Mesenchymal stem cell (in vitro differentiated cells and primary cell): ENCODE measurements at regions not wholly inside any gene's neighbourhood (a gene's known extent, or its start where the extent isn't known, plus 50 kb on each side); places are given as distances from the start of the nearest gene placed in this dataset.

Source experiments
- DNase-seq: peaks from one replicate; pipeline ENCODE4 v3.0.0-alpha.2; 2013
- H2AFZ ChIP-seq: one replicate; pipeline ENCODE4 v1.6.1; 2013; ENCODE audit warnings: low read depth, mild to moderate bottlenecking, control low read depth, inconsistent platforms, low read length, moderate library complexity
- H2AK5ac ChIP-seq: 2 replicates; pipeline ENCODE4 v1.6.1; 2013; ENCODE audit warnings: low read length, moderate library complexity, mild to moderate bottlenecking, inconsistent platforms; ENCODE audit not compliant: severe bottlenecking
- H2BK120ac ChIP-seq: one replicate; pipeline ENCODE4 v1.6.1; 2013; ENCODE audit warnings: low read depth, mild to moderate bottlenecking, inconsistent platforms, low read length, moderate library complexity
- H2BK12ac ChIP-seq, 2 experiments: one replicate each; pipeline ENCODE4 v1.6.1; 2013; ENCODE audit warnings: inconsistent platforms in 2 of 2, low read length in 2 of 2, mild to moderate bottlenecking in 2 of 2, moderate library complexity in 2 of 2, control low read depth in 1 of 2
- H2BK15ac ChIP-seq: one replicate; pipeline ENCODE4 v1.6.1; 2013; ENCODE audit warnings: mild to moderate bottlenecking, low read depth, inconsistent platforms; ENCODE audit not compliant: poor library complexity, severe bottlenecking
- H2BK5ac ChIP-seq: 2 replicates; pipeline ENCODE4 v1.6.1; 2013; ENCODE audit warnings: low read depth, mild to moderate bottlenecking, low read length, control low read depth, inconsistent platforms; ENCODE audit not compliant: poor library complexity, severe bottlenecking
- H3K14ac ChIP-seq, 2 experiments: one replicate each; pipeline ENCODE4 v1.6.1; 2013; ENCODE audit warnings: inconsistent platforms in 2 of 2, low read length in 2 of 2, control low read depth in 1 of 2, mild to moderate bottlenecking in 1 of 2, moderate library complexity in 1 of 2
- H3K18ac ChIP-seq, 2 experiments: one replicate each; pipeline ENCODE4 v1.6.1; 2013; ENCODE audit warnings: inconsistent platforms in 2 of 2, low read length in 2 of 2, control low read depth in 1 of 2, low read depth in 1 of 2, mild to moderate bottlenecking in 1 of 2
- H3K23ac ChIP-seq, 2 experiments: one replicate each; pipeline ENCODE4 v1.6.1; 2013; ENCODE audit warnings: inconsistent platforms in 2 of 2, low read length in 2 of 2, mild to moderate bottlenecking in 2 of 2, moderate library complexity in 2 of 2, control low read depth in 1 of 2
- H3K27ac ChIP-seq: 2 replicates; pipeline ENCODE4 v1.5.1; 2013; ENCODE audit warnings: mild to moderate bottlenecking, moderate library complexity, low read length, control low read depth, inconsistent platforms; ENCODE audit not compliant: poor library complexity, severe bottlenecking
- H3K27me3 ChIP-seq, 2 experiments: 2 replicates each; pipeline versions ENCODE4 v1.6.1 to v1.7.0; 2013; ENCODE audit warnings: low read length in 2 of 2, mild to moderate bottlenecking in 2 of 2, moderate library complexity in 2 of 2, control low read depth in 1 of 2, inconsistent platforms in 1 of 2; ENCODE audit not compliant: control insufficient read depth in 1 of 2, insufficient read depth in 1 of 2
- H3K36me3 ChIP-seq, 2 experiments: 2 replicates each; pipeline versions ENCODE4 v1.6.1 to v1.7.0; 2013; ENCODE audit warnings: low read length in 2 of 2, control low read depth in 1 of 2, inconsistent platforms in 1 of 2, low read depth in 1 of 2, mild to moderate bottlenecking in 1 of 2; ENCODE audit not compliant: insufficient read depth in 2 of 2, control insufficient read depth in 1 of 2
- H3K4ac ChIP-seq, 2 experiments: one replicate each; pipeline ENCODE4 v1.6.1; 2013; ENCODE audit warnings: inconsistent platforms in 2 of 2, low read length in 2 of 2, mild to moderate bottlenecking in 2 of 2, moderate library complexity in 2 of 2, control low read depth in 1 of 2, low read depth in 1 of 2
- H3K4me1 ChIP-seq: 2 replicates; pipeline ENCODE4 v1.6.1; 2013; ENCODE audit warnings: low read depth, low read length, control low read depth; ENCODE audit not compliant: control insufficient read depth, insufficient read depth
- H3K4me2 ChIP-seq: 2 replicates; pipeline ENCODE4 v1.6.1; 2013; ENCODE audit warnings: low read length, mild to moderate bottlenecking, inconsistent platforms; ENCODE audit not compliant: poor library complexity, severe bottlenecking
- H3K4me3 ChIP-seq, 2 experiments: 2 replicates each; pipeline versions ENCODE4 v1.5.1 to v1.7.0; 2013; ENCODE audit warnings: low read length in 2 of 2, mild to moderate bottlenecking in 2 of 2, control low read depth in 1 of 2, low read depth in 1 of 2; ENCODE audit not compliant: insufficient read depth in 1 of 2
- H3K79me1 ChIP-seq: replicated peaks from 2 replicates; pipeline ENCODE4 v1.6.1; 2013; ENCODE audit warnings: mild to moderate bottlenecking, control low read depth, low read length, inconsistent platforms; ENCODE audit not compliant: poor library complexity, severe bottlenecking
- H3K9ac ChIP-seq: 2 replicates; pipeline ENCODE4 v1.7.0; 2013; ENCODE audit warnings: mild to moderate bottlenecking, low read length, moderate library complexity
- H3K9me3 ChIP-seq: 2 replicates; pipeline ENCODE4 v1.7.0; 2013; ENCODE audit warnings: mild to moderate bottlenecking, low read length; ENCODE audit not compliant: control insufficient read depth
- H4K8ac ChIP-seq: one replicate; pipeline ENCODE4 v1.6.1; 2013; ENCODE audit warnings: inconsistent platforms, mild to moderate bottlenecking, low read length, moderate library complexity
- H4K91ac ChIP-seq: one replicate; pipeline ENCODE4 v1.6.1; 2013; ENCODE audit warnings: mild to moderate bottlenecking, low read length, inconsistent platforms
- WGBS: methylation state at CpG from one replicate; pipeline ENCODE4 v1.1.7; 2013; ENCODE audit warnings: mixed read lengths; 5-methylcytosine and 5-hydroxymethylcytosine counted together

- no peaks in the 10 kb centered on the region for H3K27me3 ChIP-seq
- H2BK12ac ChIP-seq: peak overlapping the region in 1 of 2 experiments; percentile 23
- H3K14ac ChIP-seq: no peak overlapping the region
- H3K4me2 ChIP-seq: no peak overlapping the region
- H3K79me1 ChIP-seq: peaks cover 12% of the 10 kb centered on the region
- H3K4me3 ChIP-seq: no peak overlapping the region
- peak overlapping the region; percentile 73 for H2BK15ac ChIP-seq
- peaks cover 54% of the 10 kb centered on the region for H3K4me1 ChIP-seq
- peak overlapping the region; percentile 41 for H2AK5ac ChIP-seq
- no peak overlapping the region for H2BK120ac ChIP-seq
- no peak overlapping the region for H3K4ac ChIP-seq
- DNase-seq: no peak
- no peak overlapping the region for H3K9ac ChIP-seq
- H3K36me3 ChIP-seq: peaks cover 0 to 24% of the 10 kb centered on the region in 2 experiments
- H2AFZ ChIP-seq: no peak overlapping the region
- H3K9me3 ChIP-seq: no peaks in the 10 kb centered on the region
- no peak overlapping the region for H3K27ac ChIP-seq
- 93% methylated on average over 13 of the region's 13 CpGs for WGBS
- no peak overlapping the region for H4K8ac ChIP-seq
- peak overlapping the region in 1 of 2 experiments; percentile 18 for H3K18ac ChIP-seq
- no peak overlapping the region for H3K23ac ChIP-seq
- peak overlapping the region; percentile 45 for H4K91ac ChIP-seq
- H2BK5ac ChIP-seq: peak overlapping the region; percentile 33
These were observed 165.4 kb downstream of the SEC14L1 start for GRCh38 chr17:77306048-77306789.

- no peak overlapping the region for H3K27ac ChIP-seq
- H3K79me1 ChIP-seq: peaks cover 19% of the 10 kb centered on the region
- H3K9ac ChIP-seq: no peak overlapping the region
- H2AFZ ChIP-seq: no peak overlapping the region
- peak overlapping the region in 1 of 2 experiments; percentile 7 for H2BK12ac ChIP-seq
- no peak overlapping the region for H3K4me2 ChIP-seq
- DNase-seq: no peak
- peak overlapping the region; percentile 33 for H2BK5ac ChIP-seq
- no peak overlapping the region for H3K4ac ChIP-seq
- no peaks in the 10 kb centered on the region for H3K9me3 ChIP-seq
- peaks cover 0 to 31% of the 10 kb centered on the region in 2 experiments for H3K36me3 ChIP-seq
- H2BK120ac ChIP-seq: peak overlapping the region; percentile 3
- H3K18ac ChIP-seq: no peak overlapping the region
- 78% methylated on average over 18 of the region's 18 CpGs for WGBS
- peak overlapping the region; percentile 73 for H2BK15ac ChIP-seq
- H3K4me1 ChIP-seq: peaks cover 54% of the 10 kb centered on the region
- H4K91ac ChIP-seq: peak overlapping the region; percentile 45
- no peaks in the 10 kb centered on the region for H3K27me3 ChIP-seq
- H4K8ac ChIP-seq: no peak overlapping the region
- H2AK5ac ChIP-seq: peak overlapping the region; percentile 63
- H3K14ac ChIP-seq: no peak overlapping the region
- no peak overlapping the region for H3K23ac ChIP-seq
- H3K4me3 ChIP-seq: no peak overlapping the region
These were observed 166.2 kb downstream of the SEC14L1 start for GRCh38 chr17:77306790-77307478.

GRCh38 chr17:77307479-77308198 lies 166.9 kb downstream of the SEC14L1 start:
- no peaks in the 10 kb centered on the region for H3K27me3 ChIP-seq
- peak overlapping the region; percentile 31 to 60 for H3K4ac ChIP-seq
- no peak overlapping the region for H3K4me2 ChIP-seq
- H3K4me3 ChIP-seq: no peak overlapping the region
- peak overlapping the region; percentile 12 to 45 for H2BK12ac ChIP-seq
- H3K36me3 ChIP-seq: peaks cover 0 to 36% of the 10 kb centered on the region in 2 experiments
- H3K9ac ChIP-seq: no peak overlapping the region
- WGBS: 85% methylated on average over 11 of the region's 12 CpGs
- H2BK5ac ChIP-seq: no peak overlapping the region
- peak; percentile 12 for DNase-seq
- no peak overlapping the region for H3K23ac ChIP-seq
- peak overlapping the region; percentile 3 for H2BK120ac ChIP-seq
- peak overlapping the region; percentile 20 for H4K8ac ChIP-seq
- no peak overlapping the region for H3K27ac ChIP-seq
- peaks cover 57% of the 10 kb centered on the region for H3K4me1 ChIP-seq
- H2BK15ac ChIP-seq: peak overlapping the region; percentile 5
- H3K9me3 ChIP-seq: no peaks in the 10 kb centered on the region
- H2AK5ac ChIP-seq: peak overlapping the region; percentile 63
- peak overlapping the region; percentile 6 to 79 for H3K18ac ChIP-seq
- peak overlapping the region; percentile 30 for H4K91ac ChIP-seq
- H3K14ac ChIP-seq: peak overlapping the region in 1 of 2 experiments; percentile 76
- no peak overlapping the region for H2AFZ ChIP-seq
- H3K79me1 ChIP-seq: peaks cover 19% of the 10 kb centered on the region
